ENCODE measurements at regions not wholly inside any gene's neighbourhood (a gene's known extent, or its start where the extent isn't known, plus 50 kb on each side); places are given as distances from the start of the nearest gene placed in this dataset.

DNA sequence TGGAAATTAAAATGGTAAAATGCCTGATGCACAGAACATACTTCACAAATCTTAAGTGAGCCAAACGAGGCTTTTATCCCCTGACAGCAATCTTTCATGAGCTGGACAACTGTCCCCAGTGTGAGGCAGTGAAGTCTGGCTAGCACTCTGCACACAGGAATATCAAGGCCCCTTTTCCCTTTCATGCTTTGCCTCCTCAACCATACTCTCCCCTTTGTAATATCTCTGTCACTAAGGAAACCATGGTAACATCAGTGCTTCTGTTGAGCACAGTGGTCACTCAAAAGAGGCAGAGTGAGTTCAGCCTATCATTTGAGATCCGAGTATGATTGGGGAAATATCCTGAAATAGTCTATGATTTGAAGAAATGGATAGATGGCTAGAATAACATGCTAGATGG, 318.3 kb downstream of the ENC1 start:
- H3K36me3 ChIP-seq, result no peaks in the 10 kb centered on the region
- H3K27ac ChIP-seq, result no peak overlapping the region
- no peak for DNase-seq
- TF ChIP-seq EP300 (IDR thresholded peaks at IDR 0.05), result no peak
- TF ChIP-seq POLR2A (IDR thresholded peaks at IDR 0.05), result no peak
- TF ChIP-seq, protein P1, sequence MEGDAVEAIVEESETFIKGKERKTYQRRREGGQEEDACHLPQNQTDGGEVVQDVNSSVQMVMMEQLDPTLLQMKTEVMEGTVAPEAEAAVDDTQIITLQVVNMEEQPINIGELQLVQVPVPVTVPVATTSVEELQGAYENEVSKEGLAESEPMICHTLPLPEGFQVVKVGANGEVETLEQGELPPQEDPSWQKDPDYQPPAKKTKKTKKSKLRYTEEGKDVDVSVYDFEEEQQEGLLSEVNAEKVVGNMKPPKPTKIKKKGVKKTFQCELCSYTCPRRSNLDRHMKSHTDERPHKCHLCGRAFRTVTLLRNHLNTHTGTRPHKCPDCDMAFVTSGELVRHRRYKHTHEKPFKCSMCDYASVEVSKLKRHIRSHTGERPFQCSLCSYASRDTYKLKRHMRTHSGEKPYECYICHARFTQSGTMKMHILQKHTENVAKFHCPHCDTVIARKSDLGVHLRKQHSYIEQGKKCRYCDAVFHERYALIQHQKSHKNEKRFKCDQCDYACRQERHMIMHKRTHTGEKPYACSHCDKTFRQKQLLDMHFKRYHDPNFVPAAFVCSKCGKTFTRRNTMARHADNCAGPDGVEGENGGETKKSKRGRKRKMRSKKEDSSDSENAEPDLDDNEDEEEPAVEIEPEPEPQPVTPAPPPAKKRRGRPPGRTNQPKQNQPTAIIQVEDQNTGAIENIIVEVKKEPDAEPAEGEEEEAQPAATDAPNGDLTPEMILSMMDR (IDR thresholded peaks at IDR 0.05), result no peak
- intact Hi-C loops (cut with DNase I), result no loop called here
- WGBS, 3 donors, result 82 to 92% (median 89%) methylated on average over 2 of the region's 2 CpGs
- no peaks in the 10 kb centered on the region for H3K9me3 ChIP-seq
- H3K27me3 ChIP-seq, result no peaks in the 10 kb centered on the region
- H3K4me3 ChIP-seq, result no peak overlapping the region
- peaks cover 1% of the 10 kb centered on the region for H3K4me1 ChIP-seq (ENCODE audit: insufficient read depth)

DNA sequence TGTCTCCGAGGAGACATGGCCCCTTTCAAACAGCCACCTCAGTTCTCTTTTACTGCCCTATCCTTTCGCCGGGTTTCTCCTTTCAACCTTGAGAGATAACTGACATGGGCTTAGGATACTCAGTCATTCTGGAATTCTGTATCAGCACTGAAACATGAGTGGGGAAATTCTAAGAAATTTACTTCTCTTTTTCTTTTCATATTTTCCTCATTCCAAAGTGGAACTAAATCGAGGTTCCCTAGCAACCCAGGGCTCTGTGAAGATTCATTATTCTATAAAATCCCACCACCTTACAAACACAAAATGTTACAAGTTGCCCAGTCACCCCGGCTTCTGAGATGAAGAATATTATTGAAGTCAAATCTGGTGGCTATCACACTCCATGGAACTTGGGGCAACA, 319.2 kb downstream of the ENC1 start:
- no peaks in the 10 kb centered on the region for H3K36me3 ChIP-seq
- H3K27me3 ChIP-seq, result no peaks in the 10 kb centered on the region
- H3K9me3 ChIP-seq, result no peaks in the 10 kb centered on the region
- intact Hi-C loops (cut with DNase I), result no loop called here
- TF ChIP-seq, protein P1 (IDR thresholded peaks at IDR 0.05), result no peak
- TF ChIP-seq POLR2A (IDR thresholded peaks at IDR 0.05) (no peak), EP300 (IDR thresholded peaks at IDR 0.05) (no peak)
- DNase-seq, result no peak
- no peak overlapping the region for H3K4me3 ChIP-seq
- 80 to 88% (median 82%) methylated on average over 5 of the region's 5 CpGs for WGBS, 3 donors
- H3K4me1 ChIP-seq (ENCODE audit: insufficient read depth), result peaks cover 2% of the 10 kb centered on the region
- no peak overlapping the region for H3K27ac ChIP-seq

DNA sequence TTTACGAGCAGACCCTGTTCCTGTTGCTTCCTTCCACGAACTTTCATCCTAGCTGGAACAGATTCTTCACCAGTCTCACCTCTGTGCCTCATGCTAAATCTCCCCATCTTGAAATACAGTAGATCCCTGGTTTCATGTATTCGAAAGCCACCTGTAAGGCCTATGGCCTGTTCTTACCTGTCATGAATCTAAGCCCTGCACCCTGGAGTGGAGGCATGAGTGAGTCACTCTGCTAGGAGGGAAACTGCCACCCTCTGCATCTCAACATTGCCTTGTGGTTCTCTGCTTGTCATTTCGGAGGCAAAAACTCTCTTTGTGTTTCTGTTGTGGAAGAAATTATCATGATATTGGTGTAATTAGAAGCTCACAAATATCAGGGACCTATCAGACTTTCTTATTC, 320.0 kb downstream of the ENC1 start:
- intact Hi-C loops (cut with DNase I), result no loop called here
- Histone ChIP-seq H3K27me3 (no peaks in the 10 kb centered on the region), H3K4me1 (ENCODE audit: insufficient read depth) (peaks cover 2% of the 10 kb centered on the region), H3K36me3 (no peaks in the 10 kb centered on the region), H3K27ac (no peak overlapping the region), H3K4me3 (no peak overlapping the region), H3K9me3 (no peaks in the 10 kb centered on the region)
- WGBS, 3 donors, result 94 to 96% (median 96%) methylated on average over 4 of the region's 4 CpGs
- no peak for TF ChIP-seq EP300 (IDR thresholded peaks at IDR 0.05)
- TF ChIP-seq, protein P1 (IDR thresholded peaks at IDR 0.05), result no peak
- TF ChIP-seq POLR2A (IDR thresholded peaks at IDR 0.05), result no peak
- DNase-seq, result no peak

DNA sequence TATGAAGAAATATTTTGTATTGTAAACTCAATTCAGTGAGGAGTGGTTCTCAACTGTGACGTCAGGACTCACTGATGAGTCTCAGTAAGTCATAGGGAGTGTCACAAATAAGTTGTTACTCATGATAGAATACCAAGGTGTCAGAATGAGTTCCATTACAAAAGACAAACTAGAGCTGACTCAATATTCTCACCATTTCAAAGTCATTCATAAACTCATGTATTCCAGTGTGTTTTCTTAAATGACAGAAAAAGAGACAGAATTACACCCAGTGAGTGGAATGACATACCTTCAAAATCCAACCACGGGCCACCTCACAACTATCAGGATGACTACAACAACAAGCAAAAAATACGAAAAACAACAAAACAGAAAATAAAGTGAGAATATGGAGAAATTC, 321.5 kb downstream of the ENC1 start:
- no peaks in the 10 kb centered on the region for H3K36me3 ChIP-seq
- intact Hi-C loops (cut with DNase I), result loop anchor here in 1 of 4 donors (5.0 kb wide), 1 partner anchor 63 kb away; no protein-coding TSS in a partner anchor
- 90 to 93% (median 93%) methylated on average over 3 of the region's 3 CpGs for WGBS, 3 donors

More for the DNA sequence above, 321.5 kb downstream of the ENC1 start:
- Histone ChIP-seq H3K4me3 (no peak overlapping the region), H3K9me3 (no peaks in the 10 kb centered on the region), H3K27ac (no peak overlapping the region), H3K4me1 (ENCODE audit: insufficient read depth) (peaks cover 2% of the 10 kb centered on the region), H3K27me3 (no peaks in the 10 kb centered on the region)
- no peak for DNase-seq
- TF ChIP-seq POLR2A (IDR thresholded peaks at IDR 0.05) (no peak), EP300 (IDR thresholded peaks at IDR 0.05) (no peak)
- TF ChIP-seq, protein P1 (IDR thresholded peaks at IDR 0.05), result no peak

Measured in ovary (tissue), 7 donors.